Endothelial cell of umbilical vein (primary cell): ENCODE measurements at regions not wholly inside any gene's neighbourhood (a gene's known extent, or its start where the extent isn't known, plus 50 kb on each side); places are given as distances from the start of the nearest gene placed in this dataset.

Source experiments
- CTCF ChIP-seq, 2 donors: IDR thresholded peaks; 1 replicate in 1 of 2; 2 replicates in 1 of 2; pipeline ENCODE4 v1.5.1; 2011; ENCODE audit warnings: low read length in 2 of 2, mild to moderate bottlenecking in 2 of 2, moderate library complexity in 2 of 2, control low read depth in 1 of 2, inconsistent platforms in 1 of 2, low read depth in 1 of 2; ENCODE audit not compliant: insufficient read depth in 1 of 2; ENCODE audit errors: extremely low read depth in 1 of 2
- EZH2 ChIP-seq: IDR thresholded peaks from 2 replicates; pipeline ENCODE4 v1.6.1; 2012; ENCODE audit warnings: borderline replicate concordance, low read depth, mild to moderate bottlenecking, moderate library complexity, low read length, inconsistent platforms; ENCODE audit not compliant: severe bottlenecking
- FOS ChIP-seq: IDR thresholded peaks from 2 replicates; pipeline ENCODE4 v1.6.1; 2011; ENCODE audit warnings: mild to moderate bottlenecking, low read length, moderate library complexity, borderline replicate concordance; ENCODE audit not compliant: insufficient read depth
- GATA2 ChIP-seq: IDR thresholded peaks from 2 replicates; pipeline ENCODE4 v1.7.0; 2011; ENCODE audit warnings: low read depth, mild to moderate bottlenecking, moderate library complexity, mixed read lengths, low read length; ENCODE audit not compliant: insufficient read length, insufficient read depth
- JUN ChIP-seq: IDR thresholded peaks from 2 replicates; pipeline ENCODE4 v1.6.1; 2011; ENCODE audit warnings: borderline replicate concordance, low read depth; ENCODE audit not compliant: insufficient read length, insufficient read depth
- MAX ChIP-seq: IDR thresholded peaks from 2 replicates; pipeline ENCODE4 v1.6.1; 2011; ENCODE audit not compliant: insufficient read depth, insufficient read length
- MYC ChIP-seq: IDR thresholded peaks from one replicate; pipeline ENCODE4 v1.6.1; 2011; ENCODE audit warnings: mild to moderate bottlenecking, low read depth, low read length
- POLR2A ChIP-seq: IDR thresholded peaks from 2 replicates; pipeline ENCODE4 v1.6.1; 2012; ENCODE audit warnings: low read depth, mild to moderate bottlenecking, control low read depth, low read length
- POLR2AphosphoS5 ChIP-seq: IDR thresholded peaks from 2 replicates; pipeline ENCODE4 v1.6.1; 2012; ENCODE audit warnings: low read depth, mild to moderate bottlenecking, control low read depth, low read length, moderate library complexity; ENCODE audit not compliant: insufficient read depth

- TF ChIP-seq JUN (no peak), POLR2A (no peak), EZH2 (no peak), POLR2AphosphoS5 (no peak), CTCF (IDR thresholded peaks at IDR 0.05; ENCODE audit: extremely low read depth in 1 of 2, insufficient read depth in 1 of 2, low read depth in 1 of 2, low read length in 2 of 2) (no peak), MAX (no peak), FOS (no peak), GATA2 (no peak), MYC (no peak)
Observed at GRCh38 chr11:70769521-70769920, 371.2 kb downstream of the CTTN start.
